HG03354 (cell line): ENCODE measurements at regions not wholly inside any gene's neighbourhood (a gene's known extent, or its start where the extent isn't known, plus 50 kb on each side); places are given as distances from the start of the nearest gene placed in this dataset.

Experiments
- ATAC-seq: cut with Tn5 transposase; IDR thresholded peaks from one replicate; pipeline ENCODE4 v1.9.1; 2021; ENCODE audit warnings: mild to moderate bottlenecking; ENCODE audit not compliant: unreplicated experiment, poor library complexity, severe bottlenecking

GRCh38 chr6:8278562-8278961 lies 156.8 kb downstream of the SLC35B3 start:
- ATAC-seq = no peak

- ATAC-seq = no peak
Measured at GRCh38 chr6:8277769-8278168, 157.6 kb downstream of the SLC35B3 start.

- no peak for ATAC-seq
Measured at GRCh38 chr6:8276148-8276547, 159.2 kb downstream of the SLC35B3 start.

GRCh38 chr6:8275667-8276066 lies 159.7 kb downstream of the SLC35B3 start:
- ATAC-seq = no peak

GRCh38 chr6:8274226-8274625 lies 161.1 kb downstream of the SLC35B3 start:
- no peak for ATAC-seq

- ATAC-seq = no peak
Measured at GRCh38 chr6:8269872-8270454, 165.4 kb downstream of the SLC35B3 start.

- no peak for ATAC-seq
Measured at GRCh38 chr6:8269094-8269493, 166.3 kb downstream of the SLC35B3 start.

- ATAC-seq = no peak
Measured at GRCh38 chr6:8268606-8269005, 166.3 kb upstream of the EEF1E1 start.

GRCh38 chr6:8268156-8268555 lies 165.8 kb upstream of the EEF1E1 start:
- ATAC-seq = no peak

- ATAC-seq = no peak
Measured at GRCh38 chr6:8260610-8261009, 158.3 kb upstream of the EEF1E1 start.

- ATAC-seq = no peak
Measured at GRCh38 chr6:8246403-8246802, 144.1 kb upstream of the EEF1E1 start.

- ATAC-seq = no peak
Measured at GRCh38 chr6:8245726-8246125, 143.4 kb upstream of the EEF1E1 start.

- ATAC-seq = no peak
Measured at GRCh38 chr6:8243475-8243874, 141.1 kb upstream of the EEF1E1 start.

GRCh38 chr6:8242885-8243284 lies 140.5 kb upstream of the EEF1E1 start:
- ATAC-seq = no peak

GRCh38 chr6:8240301-8240700 lies 138.0 kb upstream of the EEF1E1 start:
- ATAC-seq = no peak

- no peak for ATAC-seq
Measured at GRCh38 chr6:8238773-8239683, 136.7 kb upstream of the EEF1E1 start.

- no peak for ATAC-seq
Measured at GRCh38 chr6:8237668-8238067, 135.3 kb upstream of the EEF1E1 start.

- ATAC-seq = no peak
Measured at GRCh38 chr6:8236956-8237355, 134.6 kb upstream of the EEF1E1 start.

- no peak for ATAC-seq
Measured at GRCh38 chr6:8234321-8234720, 132.0 kb upstream of the EEF1E1 start.

- ATAC-seq = no peak
Measured at GRCh38 chr6:8231956-8232355, 129.6 kb upstream of the EEF1E1 start.
